H1 (cell line): ENCODE measurements at regions not wholly inside any gene's neighbourhood (a gene's known extent, or its start where the extent isn't known, plus 50 kb on each side); places are given as distances from the start of the nearest gene placed in this dataset.

Experiments
- CTCF ChIA-PET: fragments of 300-600 bp; sonication (Branson Sonifier 250); formaldehyde crosslinking; loops from one replicate; lab custom pipeline; 2021; ENCODE audit not compliant: partially characterized antibody; lab: Charles Lee
- POLR2A ChIA-PET: fragments of 300-600 bp; sonication (Branson Sonifier 250); formaldehyde crosslinking; loops from one replicate; lab custom pipeline; 2021; ENCODE audit warnings: inconsistent platforms; ENCODE audit not compliant: partially characterized antibody; lab: Charles Lee
- DNase-seq, 2 experiments: peaks; one replicate each; pipeline versions ENCODE4 v3.0.0 to v3.0.0-alpha.2; 2010 to 2022; ENCODE audit warnings: low spot score in 2 of 2, low read depth in 1 of 2, mixed read lengths in 1 of 2
- FAIRE-seq: peaks from 2 replicates; lab custom pipeline; 2011; peaks lifted over from hg19 to GRCh38; lab: Jason Lieb, UNC
- H2AFZ ChIP-seq: 2 replicates; pipeline ENCODE4 v1.8.1; 2012; ENCODE audit warnings: low read length, inconsistent platforms
- H2AK5ac ChIP-seq: 2 replicates; pipeline ENCODE4 v1.6.1; 2013; ENCODE audit warnings: low read depth, low read length
- H2BK120ac ChIP-seq: replicated peaks from 2 replicates; pipeline ENCODE3; 2013; ENCODE audit warnings: low read depth, low read length, inconsistent platforms
- H2BK12ac ChIP-seq: 2 replicates; pipeline ENCODE4 v1.6.1; 2013; ENCODE audit warnings: low read depth, low read length
- H2BK15ac ChIP-seq: 2 replicates; pipeline ENCODE4 v1.6.1; 2013; ENCODE audit warnings: low read length
- H2BK20ac ChIP-seq: 2 replicates; pipeline ENCODE4 v1.6.1; 2013; ENCODE audit warnings: low read length
- H2BK5ac ChIP-seq: 2 replicates; pipeline ENCODE4 v1.6.1; 2013; ENCODE audit warnings: low read depth, low read length
- H3K14ac ChIP-seq: 2 replicates; pipeline ENCODE4 v1.6.1; 2013; ENCODE audit warnings: inconsistent platforms; ENCODE audit not compliant: insufficient read length
- H3K18ac ChIP-seq: 2 replicates; pipeline ENCODE4 v1.6.1; 2013; ENCODE audit warnings: low read length; ENCODE audit errors: extremely low read depth
- H3K23ac ChIP-seq: 2 replicates; pipeline ENCODE4 v1.6.1; 2013; ENCODE audit warnings: inconsistent platforms; ENCODE audit not compliant: insufficient read length
- H3K23me2 ChIP-seq: 2 replicates; pipeline ENCODE4 v1.6.1; 2013; ENCODE audit warnings: low read depth, low read length
- H3K27ac ChIP-seq: 2 replicates; pipeline ENCODE4 v1.6.1; 2011; ENCODE audit warnings: low read depth, low read length, inconsistent platforms
- H3K27me3 ChIP-seq, 4 experiments: replicated peaks in 1 of 4; 1 replicate in 1 of 4; 2 replicates in 3 of 4; pipeline versions ENCODE4 v1.6.1 to v1.8.1; 2011 to 2013; ENCODE audit warnings: low read length in 3 of 4, mild to moderate bottlenecking in 3 of 4, inconsistent platforms in 2 of 4, mixed read lengths in 2 of 4, moderate library complexity in 1 of 4; ENCODE audit not compliant: control insufficient read depth in 3 of 4, insufficient read depth in 3 of 4; ENCODE audit errors: extremely low read depth in 1 of 4
- H3K36me3 ChIP-seq, 4 experiments: 2 replicates each; pipeline versions ENCODE4 v1.6.1 to v1.8.1; 2011 to 2013; ENCODE audit warnings: mild to moderate bottlenecking in 4 of 4, low read length in 3 of 4, moderate library complexity in 2 of 4, control low read depth in 1 of 4, inconsistent platforms in 1 of 4; ENCODE audit not compliant: insufficient read depth in 4 of 4, control insufficient read depth in 2 of 4
- H3K4ac ChIP-seq: replicated peaks from 2 replicates; pipeline ENCODE3; 2013; ENCODE audit warnings: low read length, low read depth, mixed read lengths, inconsistent platforms; ENCODE audit not compliant: insufficient read length
- H3K4me1 ChIP-seq, 4 experiments: replicated peaks in 1 of 4; 1 replicate in 1 of 4; 2 replicates in 3 of 4; pipeline versions ENCODE4 v1.6.1 to v1.8.1; 2011 to 2013; ENCODE audit warnings: low read length in 3 of 4, inconsistent platforms in 2 of 4, mixed read lengths in 1 of 4; ENCODE audit not compliant: insufficient read depth in 4 of 4, control insufficient read depth in 3 of 4
- H3K4me2 ChIP-seq, 2 experiments: 2 replicates each; pipeline versions ENCODE4 v1.6.1 to v1.8.1; 2011 to 2013; ENCODE audit warnings: low read depth in 2 of 2, low read length in 2 of 2, control low read depth in 1 of 2, inconsistent platforms in 1 of 2, mild to moderate bottlenecking in 1 of 2; ENCODE audit not compliant: insufficient read depth in 1 of 2
- H3K4me3 ChIP-seq, 4 experiments: fragments of 200-600, 300-600 bp in 1 of 4; sonication (generic), shearing (Covaris generic), sonication (Bioruptor Twin) in 1 of 4; 2 replicates each; pipeline versions ENCODE4 v1.5.1 to v1.8.1; 2011 to 2016; ENCODE audit warnings: low read length in 4 of 4, low read depth in 3 of 4, control low read depth in 2 of 4, inconsistent platforms in 2 of 4, mild to moderate bottlenecking in 2 of 4, mixed read lengths in 1 of 4, moderate library complexity in 1 of 4; ENCODE audit not compliant: insufficient read depth in 2 of 4; ENCODE audit errors: extremely low read depth in 1 of 4
- H3K56ac ChIP-seq: replicated peaks from 2 replicates; pipeline ENCODE3; 2013; ENCODE audit warnings: low read depth, mild to moderate bottlenecking, mixed read lengths, low read length, inconsistent platforms; ENCODE audit not compliant: insufficient read length
- H3K79me1 ChIP-seq: 2 replicates; pipeline ENCODE4 v1.6.1; 2013; ENCODE audit warnings: low read depth, low read length, control low read depth
- H3K79me2 ChIP-seq, 2 experiments: 2 replicates each; pipeline versions ENCODE4 v1.6.1 to v1.8.1; 2012 to 2013; ENCODE audit warnings: low read length in 2 of 2, mild to moderate bottlenecking in 2 of 2, inconsistent platforms in 1 of 2; ENCODE audit not compliant: insufficient read depth in 2 of 2, control insufficient read depth in 1 of 2
- H3K9ac ChIP-seq, 4 experiments: replicated peaks in 1 of 4; 1 replicate in 1 of 4; 2 replicates in 3 of 4; pipeline versions ENCODE4 v1.6.1 to v1.8.1; 2011 to 2013; ENCODE audit warnings: low read depth in 3 of 4, low read length in 3 of 4, control low read depth in 2 of 4, mild to moderate bottlenecking in 2 of 4, moderate library complexity in 2 of 4, inconsistent platforms in 1 of 4; ENCODE audit errors: extremely low read depth in 1 of 4
- H3K9me3 ChIP-seq, 2 experiments: 2 replicates each; pipeline versions ENCODE4 v1.6.1 to v1.8.1; 2012 to 2013; ENCODE audit warnings: mild to moderate bottlenecking in 2 of 2, moderate library complexity in 2 of 2, control low read depth in 1 of 2, inconsistent platforms in 1 of 2, low read depth in 1 of 2, low read length in 1 of 2, mixed read lengths in 1 of 2; ENCODE audit not compliant: insufficient read depth in 2 of 2
- H4K20me1 ChIP-seq, 2 experiments: replicated peaks in 1 of 2; 2 replicates each; pipeline versions ENCODE3 to v1.8.1; 2011 to 2013; ENCODE audit warnings: inconsistent platforms in 2 of 2, low read length in 2 of 2, mild to moderate bottlenecking in 1 of 2; ENCODE audit not compliant: insufficient read depth in 2 of 2, control insufficient read depth in 1 of 2
- H4K5ac ChIP-seq: 2 replicates; pipeline ENCODE4 v1.6.1; 2013; ENCODE audit warnings: low read length, low read depth, mixed read lengths, inconsistent platforms; ENCODE audit not compliant: insufficient read length
- H4K8ac ChIP-seq: 2 replicates; pipeline ENCODE4 v1.8.0; 2013; ENCODE audit warnings: mild to moderate bottlenecking, moderate library complexity, low read length, inconsistent platforms; ENCODE audit not compliant: insufficient read depth; ENCODE audit errors: extremely low read depth
- H4K91ac ChIP-seq: replicated peaks from 2 replicates; pipeline ENCODE3; 2013; ENCODE audit warnings: low read length, mixed read lengths, inconsistent platforms; ENCODE audit not compliant: insufficient read length
- ASH2L ChIP-seq: fragments of 200-600, 300-600 bp; sonication (generic); IDR thresholded peaks from one replicate; pipeline ENCODE4 v1.7.1; 2017; ENCODE audit warnings: low read length
- CBX8 ChIP-seq: fragments of 300-800, 300-1000 bp; sonication (generic); IDR thresholded peaks from 2 replicates; pipeline ENCODE4 v1.7.1; 2016; ENCODE audit warnings: low read depth, low read length, borderline replicate concordance
- CHD1 ChIP-seq: IDR thresholded peaks from 2 replicates; pipeline ENCODE4 v1.6.1; 2012; ENCODE audit warnings: low read depth, low read length, improper control_type of control experiment
- CTCF ChIP-seq, 3 experiments: IDR thresholded peaks; 1 replicate in 2 of 3; 2 replicates in 1 of 3; pipeline versions ENCODE4 v1.5.1 to v1.6.1; 2011; ENCODE audit warnings: low read length in 3 of 3, mild to moderate bottlenecking in 3 of 3, inconsistent platforms in 2 of 3, low read depth in 1 of 3, moderate library complexity in 1 of 3; ENCODE audit not compliant: insufficient read depth in 1 of 3; ENCODE audit errors: control extremely low read depth in 1 of 3
- JUND ChIP-seq: IDR thresholded peaks from 2 replicates; pipeline ENCODE4 v1.6.1; 2011; ENCODE audit warnings: mild to moderate bottlenecking, improper control_type of control experiment, low read length
- NRF1 ChIP-seq: IDR thresholded peaks from 2 replicates; pipeline ENCODE4 v1.6.1; 2011; ENCODE audit warnings: mild to moderate bottlenecking, low read depth, low read length, improper control_type of control experiment
- WGBS, 2 experiments: shearing (Covaris generic) in 1 of 2; methylation state at CpG; one replicate each; pipeline versions ENCODE4 v1.1.6 to v1.1.7; 2013 to 2015; ENCODE audit warnings: low lambda C conversion rate in 2 of 2, mixed read lengths in 2 of 2, inconsistent platforms in 1 of 2, low coverage in 1 of 2, missing lambda C conversion rate in 1 of 2; ENCODE audit not compliant: insufficient replicate concordance in 2 of 2, insufficient coverage in 1 of 2, insufficient read length in 1 of 2; ENCODE audit errors: extremely low coverage in 1 of 2, missing lambda C conversion rate in 1 of 2; 5-methylcytosine and 5-hydroxymethylcytosine counted together

GRCh38 chr11:33948494-33948893 lies 56.6 kb upstream of the LMO2 start:
- Histone ChIP-seq H2BK15ac (no peak overlapping the region), H3K79me2 (no peaks in the 10 kb centered on the region), H4K5ac (no peak overlapping the region), H3K18ac (no peak overlapping the region), H3K4me3 (no peak overlapping the region), H3K9ac (no peak overlapping the region), H2BK12ac (no peak overlapping the region), H3K14ac (no peak overlapping the region), H2AFZ (no peak overlapping the region), H2BK20ac (no peak overlapping the region), H4K20me1 (no peaks in the 10 kb centered on the region), H3K9me3 (no peaks in the 10 kb centered on the region), H3K27me3 (no peaks in the 10 kb centered on the region), H3K4me2 (no peak overlapping the region), H2AK5ac (no peak overlapping the region), H2BK5ac (no peak overlapping the region), H3K27ac (no peak overlapping the region), H3K79me1 (no peaks in the 10 kb centered on the region), H3K4me1 (no peaks in the 10 kb centered on the region), H3K4ac (no peak overlapping the region), H4K91ac (no peak overlapping the region)
- no peak for DNase-seq
- CTCF ChIA-PET: interaction anchor here (1.7 kb wide), 1 partner anchor 23 kb away, joined by 6 read pairs; no protein-coding TSS in a partner anchor
- POLR2A ChIA-PET: no interaction called here
- TF ChIP-seq CBX8 (no peak), CTCF (IDR thresholded peaks at IDR 0.05; ENCODE audit: control extremely low read depth in 1 of 3, insufficient read depth in 1 of 3, low read depth in 1 of 3, low read length in 3 of 3) (no peak), NRF1 (no peak), JUND (no peak), ASH2L (no peak), CHD1 (no peak)
- TF ChIP-seq, all 59 proteins: peak for 0
- peaks cover 2% of the 10 kb centered on the region; the same call in 1 of the 2 replicates for H3K23me2 ChIP-seq
- H4K8ac ChIP-seq: no peak overlapping the region
- no peak overlapping the region for H3K56ac ChIP-seq
- no peak for FAIRE-seq
- no peak overlapping the region for H3K23ac ChIP-seq
- H3K36me3 ChIP-seq: no peaks in the 10 kb centered on the region
- no peak overlapping the region for H2BK120ac ChIP-seq
- 76% methylated on average over 2 of the region's 2 CpGs; no CpG with 5 or more reads in 1 of the 2 experiments for WGBS, 2 experiments
